ENCODE measurements at regions not wholly inside any gene's neighbourhood (a gene's known extent, or its start where the extent isn't known, plus 50 kb on each side); places are given as distances from the start of the nearest gene placed in this dataset.

- no peak for TF ChIP-seq GATA3 (IDR thresholded peaks at IDR 0.05; ENCODE audit: low read depth, low read length)
- TF ChIP-seq GATA2 (IDR thresholded peaks at IDR 0.05; ENCODE audit: low read depth, low read length), result no peak
Measured at GRCh38 chr13:76293751-76294150, 592.5 kb downstream of the KCTD12 start.
